Endothelial cell (in vitro differentiated cells): ENCODE measurements at regions not wholly inside any gene's neighbourhood (a gene's known extent, or its start where the extent isn't known, plus 50 kb on each side); places are given as distances from the start of the nearest gene placed in this dataset.

Experiments used
- DNase-seq: peaks from one replicate; pipeline ENCODE4 v3.0.0; 2021; ENCODE audit warnings: low spot score
- H3K27ac Mint-ChIP-seq: one replicate; pipeline ENCODE4 v1.8.0; 2021; ENCODE audit warnings: mixed read lengths, inconsistent platforms; ENCODE audit not compliant: unreplicated experiment
- H3K27me3 Mint-ChIP-seq: one replicate; pipeline ENCODE4 v1.8.0; 2021; ENCODE audit warnings: mild to moderate bottlenecking, moderate library complexity, mixed read lengths, inconsistent platforms; ENCODE audit not compliant: unreplicated experiment
- H3K36me3 Mint-ChIP-seq: one replicate; pipeline ENCODE4 v1.8.0; 2021; ENCODE audit warnings: mild to moderate bottlenecking, low read depth, mixed read lengths, inconsistent platforms; ENCODE audit not compliant: unreplicated experiment
- H3K4me1 Mint-ChIP-seq: one replicate; pipeline ENCODE4 v1.8.0; 2021; ENCODE audit warnings: mild to moderate bottlenecking, mixed read lengths, inconsistent platforms; ENCODE audit not compliant: unreplicated experiment
- H3K4me3 Mint-ChIP-seq: one replicate; pipeline ENCODE4 v1.8.0; 2021; ENCODE audit warnings: mild to moderate bottlenecking, mixed read lengths, inconsistent platforms; ENCODE audit not compliant: unreplicated experiment
- H3K9me3 Mint-ChIP-seq: one replicate; pipeline ENCODE4 v1.8.0; 2021; ENCODE audit warnings: mixed read lengths, inconsistent platforms; ENCODE audit not compliant: unreplicated experiment
- TF ChIP-seq, protein P1 (sequence below): fragments of 200-600 bp; sonication (generic); IDR thresholded peaks from one replicate; pipeline ENCODE4 v1.5.0; 2021; ENCODE audit warnings: antibody characterized with exemption; ENCODE audit not compliant: unreplicated experiment

DNA sequence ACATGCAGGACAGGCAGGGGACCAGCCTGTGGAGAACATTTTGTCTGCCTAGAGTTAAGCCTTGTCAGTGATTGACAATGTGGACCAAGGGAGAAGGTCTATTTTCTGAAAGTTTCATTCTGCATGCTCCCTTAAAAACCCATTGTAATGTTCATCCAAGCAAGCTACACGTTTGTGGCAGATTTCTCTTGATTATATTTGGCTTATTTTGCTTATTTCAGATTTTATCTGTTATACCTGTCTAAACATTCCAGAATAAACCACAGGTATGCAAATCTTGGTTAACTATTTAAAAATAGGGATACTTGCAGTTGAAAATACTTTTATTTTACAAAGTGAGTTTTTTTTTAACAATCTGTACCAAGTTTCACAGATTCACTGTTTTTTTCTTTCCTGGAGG is 78.2 kb upstream of the F3 start:
- no peak for DNase-seq
- Mint-ChIP-seq H3K4me1 (peaks cover 4% of the 10 kb centered on the region), H3K27me3 (peaks cover 3% of the 10 kb centered on the region), H3K4me3 (no peak overlapping the region), H3K36me3 (no peaks in the 10 kb centered on the region), H3K9me3 (no peaks in the 10 kb centered on the region), H3K27ac (no peak overlapping the region)
- TF ChIP-seq, protein P1, sequence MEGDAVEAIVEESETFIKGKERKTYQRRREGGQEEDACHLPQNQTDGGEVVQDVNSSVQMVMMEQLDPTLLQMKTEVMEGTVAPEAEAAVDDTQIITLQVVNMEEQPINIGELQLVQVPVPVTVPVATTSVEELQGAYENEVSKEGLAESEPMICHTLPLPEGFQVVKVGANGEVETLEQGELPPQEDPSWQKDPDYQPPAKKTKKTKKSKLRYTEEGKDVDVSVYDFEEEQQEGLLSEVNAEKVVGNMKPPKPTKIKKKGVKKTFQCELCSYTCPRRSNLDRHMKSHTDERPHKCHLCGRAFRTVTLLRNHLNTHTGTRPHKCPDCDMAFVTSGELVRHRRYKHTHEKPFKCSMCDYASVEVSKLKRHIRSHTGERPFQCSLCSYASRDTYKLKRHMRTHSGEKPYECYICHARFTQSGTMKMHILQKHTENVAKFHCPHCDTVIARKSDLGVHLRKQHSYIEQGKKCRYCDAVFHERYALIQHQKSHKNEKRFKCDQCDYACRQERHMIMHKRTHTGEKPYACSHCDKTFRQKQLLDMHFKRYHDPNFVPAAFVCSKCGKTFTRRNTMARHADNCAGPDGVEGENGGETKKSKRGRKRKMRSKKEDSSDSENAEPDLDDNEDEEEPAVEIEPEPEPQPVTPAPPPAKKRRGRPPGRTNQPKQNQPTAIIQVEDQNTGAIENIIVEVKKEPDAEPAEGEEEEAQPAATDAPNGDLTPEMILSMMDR: no peak

DNA sequence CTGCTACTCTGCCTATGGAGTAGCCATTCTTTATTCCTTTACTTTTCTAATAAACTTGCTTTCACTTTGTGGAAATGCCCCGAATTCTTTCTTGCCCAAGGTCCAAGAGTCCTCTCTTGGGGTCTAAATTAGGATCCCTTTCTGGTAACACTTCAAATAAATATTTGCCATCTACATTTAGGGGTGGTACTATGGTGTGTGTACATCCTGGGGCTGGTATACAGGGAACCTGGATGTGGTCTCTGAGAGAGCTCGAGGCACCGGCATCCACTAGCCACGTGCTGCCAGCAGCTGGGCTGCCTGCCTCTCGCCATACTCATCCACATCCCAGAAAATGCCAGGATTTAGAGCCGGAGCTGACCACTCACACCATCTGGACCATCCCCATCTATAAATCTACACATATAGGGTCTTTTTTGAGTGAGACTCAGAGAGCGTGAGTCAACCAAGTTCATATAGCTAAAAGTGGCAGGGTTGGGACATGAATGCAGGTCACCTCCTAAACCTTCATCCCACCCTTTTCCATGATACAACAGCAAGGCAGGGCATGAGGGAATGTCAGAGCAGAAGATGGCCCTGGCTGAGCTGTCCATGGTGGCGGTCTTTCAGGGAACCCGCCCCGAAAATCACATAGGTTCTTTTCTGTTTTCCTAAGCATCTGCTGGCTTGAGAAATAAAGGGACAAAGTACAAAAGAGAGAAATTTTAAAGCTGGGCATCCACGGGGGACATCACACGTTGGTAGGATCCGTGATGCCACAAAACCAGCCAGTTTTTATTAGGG is 76.6 kb upstream of the F3 start:
- no peaks in the 10 kb centered on the region for H3K9me3 Mint-ChIP-seq
- no peaks in the 10 kb centered on the region for H3K36me3 Mint-ChIP-seq
- TF ChIP-seq, protein P1: no peak
- peaks cover 3% of the 10 kb centered on the region for H3K27me3 Mint-ChIP-seq
- DNase-seq: no peak
- H3K4me1 Mint-ChIP-seq: peaks cover 7% of the 10 kb centered on the region
- no peak overlapping the region for H3K27ac Mint-ChIP-seq
- no peak overlapping the region for H3K4me3 Mint-ChIP-seq

DNA sequence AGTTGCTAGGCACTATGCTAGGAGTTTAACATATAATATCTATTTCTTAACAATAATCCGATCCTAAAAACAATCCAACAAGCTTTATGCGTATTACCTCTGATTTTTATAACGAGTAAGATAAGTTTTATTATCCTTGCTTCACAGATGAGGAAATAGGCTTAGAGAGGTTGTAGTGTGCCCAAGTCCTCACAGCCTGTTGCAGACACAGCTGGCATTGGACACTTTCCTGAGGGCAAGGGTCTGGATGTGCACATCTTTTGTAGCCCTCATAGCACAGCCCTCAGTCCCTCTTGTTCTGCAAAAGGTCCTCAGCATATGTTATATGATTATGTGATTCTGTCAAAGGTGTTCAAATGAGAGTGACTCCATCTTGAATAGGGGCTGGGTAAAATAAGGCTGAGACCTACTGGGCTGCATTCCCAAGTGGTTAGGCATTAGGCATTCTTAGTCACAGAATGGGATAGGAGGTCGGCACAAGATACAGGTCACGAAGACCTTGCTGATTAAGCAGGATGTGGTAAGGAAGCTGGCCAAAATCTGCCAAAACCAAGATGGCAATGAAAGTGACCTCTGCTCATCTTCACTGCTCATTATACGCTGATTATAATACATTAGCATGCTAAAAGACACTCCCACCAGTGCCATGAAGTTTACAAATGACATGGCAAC is 75.7 kb upstream of the F3 start:
- Mint-ChIP-seq H3K4me3 (no peak overlapping the region), H3K27me3 (peaks cover 2% of the 10 kb centered on the region), H3K36me3 (no peaks in the 10 kb centered on the region), H3K27ac (no peak overlapping the region), H3K4me1 (peaks cover 7% of the 10 kb centered on the region), H3K9me3 (no peaks in the 10 kb centered on the region)
- TF ChIP-seq, protein P1: no peak
- no peak for DNase-seq

DNA sequence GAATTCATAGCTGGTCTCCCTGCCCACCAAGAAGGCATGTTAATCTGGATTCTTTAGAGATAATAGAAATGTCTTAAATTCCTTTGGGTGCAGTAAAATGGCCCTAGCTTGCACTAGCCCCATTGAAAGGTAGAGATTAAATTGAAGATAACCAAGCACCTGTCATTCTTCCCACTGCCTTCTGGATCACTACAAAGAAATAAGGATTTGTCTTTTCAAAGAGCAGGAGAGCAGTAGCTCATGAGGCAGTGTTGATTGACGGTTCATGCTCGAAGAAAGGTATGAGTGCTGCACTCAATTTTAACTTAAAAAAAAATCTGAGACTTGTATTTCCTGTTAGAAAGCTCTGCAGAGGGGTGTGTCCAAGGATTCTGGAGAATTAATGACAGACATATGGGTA is 74.9 kb upstream of the F3 start:
- H3K9me3 Mint-ChIP-seq: no peaks in the 10 kb centered on the region
- no peaks in the 10 kb centered on the region for H3K36me3 Mint-ChIP-seq
- no peak overlapping the region for H3K4me3 Mint-ChIP-seq
- H3K27me3 Mint-ChIP-seq: no peaks in the 10 kb centered on the region
- TF ChIP-seq, protein P1: no peak
- no peak for DNase-seq
- no peak overlapping the region for H3K27ac Mint-ChIP-seq
- H3K4me1 Mint-ChIP-seq: peaks cover 7% of the 10 kb centered on the region

DNA sequence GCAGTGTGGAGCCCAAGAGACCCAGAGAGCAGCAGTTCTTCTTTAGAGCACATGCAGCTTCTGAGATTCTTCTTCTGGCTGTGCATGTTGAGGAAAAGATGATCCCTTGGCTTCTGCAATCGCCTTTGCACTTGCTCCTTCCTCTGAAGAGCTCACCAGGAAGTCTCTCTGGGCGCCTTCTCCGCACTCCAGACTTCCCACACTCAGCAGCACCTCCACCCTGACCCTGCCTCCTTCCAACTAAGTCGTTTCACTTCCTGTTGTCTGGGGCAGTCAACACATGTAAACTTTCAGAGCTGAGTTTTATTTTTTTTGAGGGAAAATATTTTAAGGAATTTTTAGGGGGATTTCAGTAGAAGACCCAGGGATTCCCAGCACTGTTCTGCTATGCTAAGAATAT is 73.4 kb upstream of the F3 start:
- Mint-ChIP-seq H3K27ac (no peak overlapping the region), H3K4me3 (no peak overlapping the region), H3K36me3 (no peaks in the 10 kb centered on the region), H3K4me1 (peaks cover 7% of the 10 kb centered on the region), H3K27me3 (no peaks in the 10 kb centered on the region), H3K9me3 (no peaks in the 10 kb centered on the region)
- TF ChIP-seq, protein P1: no peak
- DNase-seq: no peak
